HPDE6-E6E7 (cell line): ENCODE measurements at regions not wholly inside any gene's neighbourhood (a gene's known extent, or its start where the extent isn't known, plus 50 kb on each side); places are given as distances from the start of the nearest gene placed in this dataset.

Experiments used
- DNase-seq: peaks from one replicate; pipeline ENCODE4 v3.0.0; 2011; ENCODE audit warnings: missing footprints; ENCODE audit errors: extremely low spot score

GRCh38 chr11:122234780-122235179, 118.8 kb upstream of the BLID start:
- no peak for DNase-seq

- no peak for DNase-seq
Measured at GRCh38 chr11:122234257-122234656, 118.2 kb upstream of the BLID start.

- no peak for DNase-seq
Measured at GRCh38 chr11:122232985-122233384, 117.0 kb upstream of the BLID start.

DNA sequence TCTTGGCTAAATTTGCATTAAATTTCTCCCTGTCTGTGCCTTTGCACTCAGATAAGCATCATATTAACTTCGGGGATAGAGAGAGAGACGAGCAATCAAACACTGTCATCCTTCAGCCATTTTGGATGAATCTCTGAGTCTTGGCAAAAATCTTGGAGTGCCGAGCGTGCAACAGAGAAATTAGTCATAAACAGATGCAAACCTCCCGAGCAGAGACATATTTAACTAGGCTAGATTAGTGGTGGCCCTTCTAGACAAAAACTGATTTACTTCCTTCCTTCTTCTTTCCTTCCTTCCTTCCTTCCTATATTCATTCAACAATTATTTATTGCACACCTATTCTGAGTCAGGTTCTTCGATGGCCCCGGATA, 114.4 kb upstream of the BLID start:
- DNase-seq, result no peak

DNA sequence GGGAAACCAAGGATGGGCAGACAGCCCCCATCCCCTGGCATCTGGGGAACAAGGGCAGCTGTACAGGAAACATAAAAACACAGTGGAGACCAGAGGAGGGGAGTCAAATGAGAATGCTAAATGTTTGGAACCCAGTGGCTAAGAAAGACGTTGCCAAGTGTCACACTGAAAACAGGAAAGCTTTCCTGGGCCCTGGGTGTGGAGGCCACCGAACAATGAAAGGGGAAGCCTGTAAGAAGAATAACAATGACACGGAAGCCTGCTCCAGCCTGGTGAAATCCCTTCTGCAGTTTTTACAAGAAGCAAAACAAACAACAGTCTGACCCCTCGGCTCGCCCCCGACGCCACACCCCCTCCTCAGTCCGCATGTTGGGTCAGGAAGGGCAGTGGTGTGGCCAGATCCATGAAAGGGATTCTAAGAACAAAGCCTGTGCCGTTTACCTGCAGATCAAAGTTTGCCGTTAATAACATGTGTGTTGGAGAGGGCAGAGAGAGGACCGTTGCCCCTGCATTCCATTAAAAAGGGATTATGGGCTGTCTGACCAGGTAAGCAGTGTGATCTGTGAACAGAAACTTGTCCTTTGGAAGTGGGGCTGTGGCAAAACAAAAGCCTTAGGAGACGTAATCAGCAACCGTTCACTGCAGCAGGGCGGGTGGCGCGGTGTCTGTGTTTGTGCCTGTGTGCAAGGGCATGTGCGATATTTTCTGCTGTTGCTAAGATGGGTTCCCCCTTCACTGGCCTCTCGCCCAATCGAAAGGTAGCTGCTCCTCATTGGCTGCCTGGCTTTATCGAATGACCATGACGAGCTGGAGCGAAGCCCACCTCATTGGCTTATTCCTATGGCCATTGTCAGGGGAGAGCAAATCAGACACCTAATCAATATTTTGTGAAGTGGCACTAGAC, 113.7 kb upstream of the BLID start:
- no peak for DNase-seq

DNA sequence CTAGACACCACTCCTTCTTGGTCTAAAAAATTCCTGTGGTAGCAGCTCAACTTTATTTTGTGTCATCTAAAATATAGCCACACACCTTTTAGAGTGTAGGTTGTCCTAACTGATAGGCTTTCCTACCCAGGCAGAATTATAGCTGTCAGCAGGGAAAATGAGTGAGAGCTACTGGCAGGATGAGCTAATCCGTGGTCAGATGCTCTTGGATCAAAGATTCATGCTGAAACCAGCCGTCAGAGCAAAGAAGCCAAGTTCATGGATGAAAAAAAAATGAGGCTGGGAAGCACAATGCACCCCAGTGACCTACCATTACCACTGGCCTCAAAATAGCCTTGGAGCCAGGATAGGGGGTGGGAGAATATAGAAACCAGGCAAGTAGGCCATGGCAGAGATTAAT, 113.1 kb upstream of the BLID start:
- no peak for DNase-seq

DNA sequence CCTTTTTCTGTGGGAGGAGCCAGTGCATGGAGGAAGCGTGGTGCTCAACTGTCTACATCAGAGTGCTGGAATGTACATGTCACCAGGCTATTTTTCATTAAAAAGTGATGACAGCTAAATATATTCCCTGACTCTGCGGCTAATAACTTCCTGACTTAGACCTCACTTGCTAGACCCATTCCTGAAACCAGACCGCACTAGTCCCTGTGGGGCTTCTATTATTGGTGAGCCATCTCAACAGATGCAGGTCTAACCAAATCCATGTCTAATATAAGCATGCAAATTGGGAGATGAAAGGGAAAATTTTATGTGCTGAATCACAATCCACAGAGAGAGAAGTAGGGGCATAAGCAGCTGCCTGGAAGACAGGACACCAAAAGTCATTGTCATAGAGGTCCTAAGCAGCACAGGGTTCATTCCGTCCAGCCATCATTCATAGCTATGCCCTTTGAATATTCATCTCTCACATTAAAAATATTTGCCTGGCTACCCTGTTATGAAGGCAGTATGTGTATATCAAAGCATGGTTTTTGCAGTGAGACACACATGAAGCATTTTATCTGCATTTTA, 110.9 kb upstream of the BLID start:
- no peak for DNase-seq

DNA sequence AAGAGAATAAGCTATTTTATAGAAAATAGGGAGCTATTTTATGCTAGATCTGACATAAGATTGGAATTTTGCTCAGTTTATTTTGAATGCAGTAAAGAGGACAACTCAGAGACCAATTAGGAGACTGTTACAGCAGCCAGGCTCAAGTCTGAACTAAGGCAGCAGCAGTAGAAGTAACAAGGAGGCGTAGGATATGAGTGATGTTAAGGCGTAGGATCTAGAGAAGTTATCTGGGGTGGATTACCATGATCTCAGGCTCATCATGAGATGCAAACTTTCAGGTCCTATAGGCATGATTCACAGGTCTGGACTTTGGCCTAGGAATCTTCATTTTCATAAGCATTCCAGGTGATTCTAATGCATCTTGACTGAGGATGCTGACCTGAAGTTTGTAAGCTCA, 108.9 kb upstream of the BLID start:
- DNase-seq, result no peak

- no peak for DNase-seq
Measured at GRCh38 chr11:122220321-122220720, 104.3 kb upstream of the BLID start.

GRCh38 chr11:122219791-122220190, 103.8 kb upstream of the BLID start:
- no peak for DNase-seq

DNA sequence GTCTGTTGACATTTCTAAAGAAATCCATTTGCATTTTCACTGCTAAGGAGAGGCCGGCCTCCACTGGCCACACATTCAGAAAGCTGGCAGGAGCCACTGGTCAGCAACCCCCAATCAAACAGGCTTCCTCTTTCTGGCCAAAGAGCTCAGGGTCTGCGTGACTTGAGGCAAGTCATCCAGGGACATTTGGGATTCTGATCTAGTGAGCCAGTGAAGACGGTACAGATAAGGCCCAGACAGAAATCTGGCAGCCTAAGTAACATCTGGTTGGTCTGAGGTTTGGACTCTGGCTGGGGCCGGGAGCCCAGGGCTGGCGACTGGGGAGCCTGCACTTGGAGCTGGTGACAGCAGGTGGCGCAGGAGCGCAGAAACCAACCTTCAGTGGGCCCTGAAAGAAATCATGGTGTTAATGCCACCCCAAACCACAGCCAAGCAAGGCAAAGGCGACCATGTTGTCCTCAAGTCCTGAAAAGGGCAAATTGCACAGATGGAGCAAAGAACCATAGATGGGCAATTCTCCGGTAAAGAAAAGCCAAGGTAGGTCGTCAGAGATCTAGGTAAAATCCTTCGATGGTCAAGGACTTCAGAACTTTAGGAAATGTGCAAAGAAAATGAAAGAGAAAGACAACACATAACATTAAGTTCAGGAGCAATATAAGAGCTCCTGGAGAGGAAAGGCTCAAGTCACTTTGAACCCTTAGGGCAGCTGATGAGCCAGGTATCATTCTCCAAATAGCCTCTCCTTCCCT, 99.4 kb upstream of the BLID start:
- peak; percentile 67 for DNase-seq

- DNase-seq, result no peak
Measured at GRCh38 chr11:122214567-122214966, 98.6 kb upstream of the BLID start.

- DNase-seq, result no peak
Measured at GRCh38 chr11:122214080-122214479, 98.1 kb upstream of the BLID start.

- DNase-seq, result no peak
Measured at GRCh38 chr11:122213171-122213570, 97.2 kb upstream of the BLID start.

DNA sequence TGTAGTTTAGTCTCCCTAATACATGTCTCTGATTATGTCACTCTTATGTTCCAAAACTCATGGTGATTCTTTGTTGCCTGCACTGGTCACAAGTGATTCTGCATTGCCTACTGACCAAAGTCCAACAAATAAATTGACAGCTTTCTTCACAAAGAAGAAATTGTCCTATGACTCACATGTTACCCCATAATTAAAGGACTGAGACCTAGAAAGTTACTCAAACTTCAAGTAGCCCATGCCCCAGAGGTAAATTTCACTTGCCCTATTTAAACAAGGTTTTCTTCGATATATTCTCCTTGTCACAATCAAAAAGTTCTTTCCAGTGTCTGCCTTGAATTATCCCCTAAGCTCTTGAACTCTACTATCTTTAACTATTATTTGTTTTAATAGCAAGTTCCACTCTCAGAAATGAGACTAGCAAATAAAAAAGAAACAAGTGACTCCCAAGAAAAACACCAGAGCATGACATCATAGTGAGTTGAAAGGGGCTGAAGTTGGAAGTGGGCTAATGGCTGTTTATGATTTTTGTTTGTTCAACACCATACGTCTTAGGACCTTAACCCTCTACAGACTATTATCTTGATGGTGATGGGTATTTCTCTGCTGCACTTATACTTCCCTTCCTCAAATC, 94.5 kb upstream of the BLID start:
- DNase-seq, result no peak

DNA sequence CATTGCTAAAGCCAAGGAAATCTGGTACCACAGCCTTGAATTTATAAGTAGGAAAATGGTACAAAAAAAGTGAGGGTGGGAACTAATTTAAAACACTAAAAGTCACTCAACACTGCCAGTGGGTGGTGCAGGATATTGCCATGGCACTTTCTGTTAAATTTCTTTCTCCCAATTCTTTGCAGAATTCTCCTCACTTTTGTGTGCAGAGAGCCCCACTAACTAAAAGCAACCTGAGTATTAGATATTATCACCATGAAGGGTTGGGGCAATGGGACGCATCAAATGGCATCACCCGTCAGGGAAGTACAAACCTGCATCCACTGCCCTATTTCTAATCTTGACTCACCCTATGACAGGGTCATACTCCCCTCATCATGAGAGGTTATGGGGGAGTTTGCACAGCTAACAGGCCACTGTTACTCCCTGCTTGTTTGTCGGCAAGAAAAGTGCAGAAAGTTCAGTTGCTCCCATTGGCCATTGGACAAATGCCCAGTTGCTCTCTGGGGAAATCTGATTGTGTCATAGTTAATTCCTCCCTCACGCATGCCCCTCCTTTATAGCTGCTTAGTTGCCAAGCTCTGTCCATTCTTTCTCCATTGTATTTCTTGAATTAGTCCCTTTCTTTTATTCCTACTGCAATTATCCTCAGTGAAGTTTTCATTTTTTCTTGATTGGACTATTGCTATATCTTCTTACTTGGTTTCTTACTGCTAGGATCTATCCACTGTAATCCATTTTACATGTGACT, 93.8 kb upstream of the BLID start:
- DNase-seq, result no peak

DNA sequence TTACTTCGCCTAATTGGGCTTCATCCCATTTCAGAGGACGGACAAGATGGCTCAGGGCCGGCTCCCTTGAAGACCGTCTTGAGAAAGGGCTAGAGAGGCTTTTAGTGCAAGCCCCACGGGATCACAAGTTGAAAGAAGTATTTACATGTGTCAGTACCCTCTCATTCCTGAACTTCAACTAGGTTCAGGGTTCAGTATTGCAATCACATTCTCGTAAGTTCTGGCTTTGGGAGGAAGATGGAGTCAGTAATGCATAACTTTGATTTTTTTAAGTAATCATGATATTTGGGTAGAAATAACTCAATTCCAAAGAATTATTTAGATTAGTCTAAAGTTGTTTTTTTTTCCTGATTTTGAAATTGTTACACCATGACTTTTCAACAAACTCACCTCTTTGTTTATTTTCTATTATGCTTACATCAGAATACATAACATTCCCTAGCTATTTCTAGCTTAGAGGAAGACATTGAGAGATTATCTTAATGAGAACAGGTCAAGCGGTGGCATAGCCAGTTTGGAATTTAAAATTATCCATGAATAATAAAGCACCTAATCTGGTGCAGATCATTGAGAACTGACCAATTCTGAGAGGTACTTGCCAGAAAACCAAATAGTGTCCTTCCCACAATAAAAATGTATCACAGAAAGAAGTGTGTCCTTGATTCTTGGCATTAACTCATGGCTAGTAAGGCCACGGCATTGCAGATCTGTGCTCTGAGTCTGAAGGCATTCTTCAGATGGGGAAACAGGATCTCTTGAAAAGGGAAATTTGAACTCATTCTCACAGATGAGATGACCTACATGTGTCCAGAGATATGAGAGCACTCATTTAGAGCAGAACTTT, 92.1 kb upstream of the BLID start:
- no peak for DNase-seq

DNA sequence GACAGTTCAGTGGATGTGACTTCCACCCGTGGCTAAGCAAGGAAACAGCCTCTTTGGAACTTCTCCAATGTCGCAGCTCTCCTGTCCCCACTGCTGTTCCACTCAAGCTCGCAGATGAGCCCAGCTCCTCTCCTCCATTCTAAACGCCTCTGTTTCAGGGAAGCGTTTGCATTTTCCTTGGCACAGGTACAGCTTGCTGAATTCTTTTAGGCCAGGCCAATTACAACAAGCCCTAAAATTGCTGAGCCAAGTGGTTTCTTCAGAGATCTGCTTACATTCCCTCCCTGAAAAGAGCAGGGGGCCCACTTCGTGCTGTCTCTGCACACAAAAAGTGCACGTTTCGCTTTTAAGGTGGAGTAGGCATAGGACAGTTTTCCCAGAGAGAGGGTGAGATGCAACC, 91.5 kb upstream of the BLID start:
- DNase-seq, result no peak

GRCh38 chr11:122205036-122205435, 89.0 kb upstream of the BLID start:
- DNase-seq, result no peak

DNA sequence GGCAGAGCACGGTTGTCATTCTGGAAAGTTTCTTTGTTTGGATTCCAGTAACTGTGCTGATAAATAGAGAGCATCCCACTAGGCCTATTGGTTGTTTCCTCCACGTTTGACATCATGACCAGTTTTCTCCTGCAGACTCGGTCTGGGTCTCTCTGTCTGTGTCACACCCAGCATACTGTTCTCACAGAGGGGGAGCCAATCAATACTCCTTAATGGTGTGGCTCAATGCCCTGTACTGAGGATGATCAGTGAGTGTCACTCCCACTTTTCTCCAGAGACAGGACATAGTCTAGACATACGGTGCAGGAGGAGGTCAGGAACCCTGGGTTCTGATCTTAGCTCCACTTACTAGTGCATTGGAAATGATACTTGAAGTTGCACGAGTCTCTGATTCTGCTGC, 88.2 kb upstream of the BLID start:
- DNase-seq, result no peak
